ENCODE measurements at regions not wholly inside any gene's neighbourhood (a gene's known extent, or its start where the extent isn't known, plus 50 kb on each side); places are given as distances from the start of the nearest gene placed in this dataset.
"Not testable (repeated sequence)": the region's sequence is repeated elsewhere in the genome, so short reads cannot be mapped to it uniquely, and the experiment has no call there.

GRCh38 chr7:52179934-52180333, 855.5 kb upstream of the POM121L12 start:
- DNase-seq (ENCODE audit: low read depth): no peak
- in situ Hi-C loops (cut with HindIII; ENCODE audit: low pct_unique_long_range_greater_than_20kb, low sequenced_read_pairs): no loop called here

GRCh38 chr7:52168085-52168484, 851.5 kb upstream of the COBL start:
- no peak for DNase-seq (ENCODE audit: low read depth)

GRCh38 chr7:52163311-52163710, 846.7 kb upstream of the COBL start:
- DNase-seq (ENCODE audit: low read depth): no peak
- in situ Hi-C loops (cut with HindIII; ENCODE audit: low pct_unique_long_range_greater_than_20kb, low sequenced_read_pairs): no loop called here

More at GRCh38 chr7:52168085-52168484, 851.5 kb upstream of the COBL start:
- in situ Hi-C loops (cut with HindIII; ENCODE audit: low pct_unique_long_range_greater_than_20kb, low sequenced_read_pairs): no loop called here

- in situ Hi-C loops (cut with HindIII; ENCODE audit: low pct_unique_long_range_greater_than_20kb, low sequenced_read_pairs): no loop called here
Observed at GRCh38 chr7:52161483-52161882, 844.9 kb upstream of the COBL start.

GRCh38 chr7:52159421-52159820, 842.8 kb upstream of the COBL start:
- DNase-seq (ENCODE audit: low read depth); in situ Hi-C loops (cut with HindIII; ENCODE audit: low pct_unique_long_range_greater_than_20kb, low sequenced_read_pairs): not testable (repeated sequence)

More at GRCh38 chr7:52161483-52161882, 844.9 kb upstream of the COBL start:
- DNase-seq (ENCODE audit: low read depth): no peak

- no peak for DNase-seq (ENCODE audit: low read depth)
- in situ Hi-C loops (cut with HindIII; ENCODE audit: low pct_unique_long_range_greater_than_20kb, low sequenced_read_pairs): no loop called here
Observed at GRCh38 chr7:52154382-52154781, 837.8 kb upstream of the COBL start.

GRCh38 chr7:52151559-52151958, 835.0 kb upstream of the COBL start:
- in situ Hi-C loops (cut with HindIII; ENCODE audit: low pct_unique_long_range_greater_than_20kb, low sequenced_read_pairs): no loop called here
- no peak for DNase-seq (ENCODE audit: low read depth)

GRCh38 chr7:52150952-52151351, 834.3 kb upstream of the COBL start:
- in situ Hi-C loops (cut with HindIII; ENCODE audit: low pct_unique_long_range_greater_than_20kb, low sequenced_read_pairs): no loop called here
- DNase-seq (ENCODE audit: low read depth): no peak

- DNase-seq (ENCODE audit: low read depth): no peak
- in situ Hi-C loops (cut with HindIII; ENCODE audit: low pct_unique_long_range_greater_than_20kb, low sequenced_read_pairs): no loop called here
Observed at GRCh38 chr7:52146871-52147634, 830.4 kb upstream of the COBL start.

GRCh38 chr7:52143219-52143618, 826.6 kb upstream of the COBL start:
- in situ Hi-C loops (cut with HindIII; ENCODE audit: low pct_unique_long_range_greater_than_20kb, low sequenced_read_pairs): no loop called here
- DNase-seq (ENCODE audit: low read depth): no peak

- in situ Hi-C loops (cut with HindIII; ENCODE audit: low pct_unique_long_range_greater_than_20kb, low sequenced_read_pairs): no loop called here
- no peak for DNase-seq (ENCODE audit: low read depth)
Observed at GRCh38 chr7:52140851-52141250, 824.2 kb upstream of the COBL start.

- DNase-seq (ENCODE audit: low read depth): no peak
- in situ Hi-C loops (cut with HindIII; ENCODE audit: low pct_unique_long_range_greater_than_20kb, low sequenced_read_pairs): no loop called here
Observed at GRCh38 chr7:52135403-52135802, 818.8 kb upstream of the COBL start.

- in situ Hi-C loops (cut with HindIII; ENCODE audit: low pct_unique_long_range_greater_than_20kb, low sequenced_read_pairs): no loop called here
- DNase-seq (ENCODE audit: low read depth): no peak
Observed at GRCh38 chr7:52129278-52129677, 812.7 kb upstream of the COBL start.

- no peak for DNase-seq (ENCODE audit: low read depth)
- in situ Hi-C loops (cut with HindIII; ENCODE audit: low pct_unique_long_range_greater_than_20kb, low sequenced_read_pairs): no loop called here
Observed at GRCh38 chr7:52120912-52121311, 804.3 kb upstream of the COBL start.

GRCh38 chr7:52119537-52119936, 802.9 kb upstream of the COBL start:
- in situ Hi-C loops (cut with HindIII; ENCODE audit: low pct_unique_long_range_greater_than_20kb, low sequenced_read_pairs): no loop called here
- DNase-seq (ENCODE audit: low read depth): no peak

GRCh38 chr7:52114509-52114908, 797.9 kb upstream of the COBL start:
- no peak for DNase-seq (ENCODE audit: low read depth)
- in situ Hi-C loops (cut with HindIII; ENCODE audit: low pct_unique_long_range_greater_than_20kb, low sequenced_read_pairs): no loop called here

GRCh38 chr7:52114056-52114455, 797.4 kb upstream of the COBL start:
- DNase-seq (ENCODE audit: low read depth): no peak
- in situ Hi-C loops (cut with HindIII; ENCODE audit: low pct_unique_long_range_greater_than_20kb, low sequenced_read_pairs): no loop called here

- no peak for DNase-seq (ENCODE audit: low read depth)
- in situ Hi-C loops (cut with HindIII; ENCODE audit: low pct_unique_long_range_greater_than_20kb, low sequenced_read_pairs): no loop called here
Observed at GRCh38 chr7:52107355-52107754, 790.7 kb upstream of the COBL start.

GRCh38 chr7:52095861-52096260, 779.3 kb upstream of the COBL start:
- no peak for DNase-seq (ENCODE audit: low read depth)
- in situ Hi-C loops (cut with HindIII; ENCODE audit: low pct_unique_long_range_greater_than_20kb, low sequenced_read_pairs): no loop called here

GRCh38 chr7:52091996-52092395, 775.4 kb upstream of the COBL start:
- no peak for DNase-seq (ENCODE audit: low read depth)
- in situ Hi-C loops (cut with HindIII; ENCODE audit: low pct_unique_long_range_greater_than_20kb, low sequenced_read_pairs): no loop called here

All from Caki2 (cell line).